Activated T-cell treated with anti-CD3 and anti-CD28 coated beads for 4 hours (primary cell): ENCODE measurements at regions not wholly inside any gene's neighbourhood (a gene's known extent, or its start where the extent isn't known, plus 50 kb on each side); places are given as distances from the start of the nearest gene placed in this dataset.
A peak's percentile ranks its signal among the peaks of the same experiment; 100 is the strongest.
"Not testable (repeated sequence)": the region's sequence is repeated elsewhere in the genome, so short reads cannot be mapped to it uniquely, and the experiment has no call there.

ENCODE experiments used
- DNase-seq: peaks from one replicate; pipeline ENCODE4 v3.0.0-alpha.2; 2020

- DNase-seq = no peak
Observed at GRCh38 chr6:156687789-156688619, 89.2 kb upstream of the ARID1B start.

DNA sequence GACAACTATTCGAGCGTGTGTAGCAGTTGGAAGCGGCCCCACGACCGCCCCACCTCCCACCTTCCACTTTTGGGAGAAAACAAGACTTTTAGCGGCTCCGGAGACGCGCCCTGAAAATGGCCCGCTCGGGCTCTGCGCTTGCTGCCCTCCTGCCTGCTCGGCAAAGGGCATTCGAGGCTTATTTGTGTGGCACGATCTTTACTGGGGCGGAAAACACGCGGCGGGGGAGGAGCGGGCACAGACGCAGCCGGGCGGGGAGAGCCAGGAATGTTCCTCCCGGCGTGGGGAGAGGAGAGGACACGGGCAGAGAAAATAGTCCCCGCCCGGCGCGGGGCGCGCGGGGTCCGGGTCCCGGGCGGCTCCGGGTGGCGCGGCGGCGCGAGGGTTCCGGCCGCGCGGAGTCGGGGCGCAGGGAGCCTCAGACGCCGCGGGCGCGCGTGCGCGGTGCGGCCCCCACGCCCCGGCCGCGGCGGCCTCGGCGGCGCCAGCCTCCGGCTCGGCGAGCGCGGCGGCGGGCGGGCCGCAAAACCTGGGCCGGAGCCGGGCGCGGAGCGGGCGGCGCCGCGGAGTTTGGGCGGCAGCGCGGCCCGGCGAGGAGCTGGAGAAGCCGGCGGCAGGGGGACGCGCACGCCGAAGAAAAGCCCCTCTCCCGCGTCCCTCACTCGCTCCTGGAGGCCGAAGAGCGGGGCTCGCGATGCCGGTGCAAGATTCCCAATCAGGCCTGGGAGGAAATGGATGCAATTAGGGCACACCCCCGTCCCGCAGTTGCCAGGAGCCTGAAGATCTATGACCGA lies 90.0 kb upstream of the ARID1B start:
- peak; percentile 57 for DNase-seq

- DNase-seq = peak; percentile 28
Observed at GRCh38 chr6:156686301-156686994, 90.7 kb upstream of the ARID1B start.

DNA sequence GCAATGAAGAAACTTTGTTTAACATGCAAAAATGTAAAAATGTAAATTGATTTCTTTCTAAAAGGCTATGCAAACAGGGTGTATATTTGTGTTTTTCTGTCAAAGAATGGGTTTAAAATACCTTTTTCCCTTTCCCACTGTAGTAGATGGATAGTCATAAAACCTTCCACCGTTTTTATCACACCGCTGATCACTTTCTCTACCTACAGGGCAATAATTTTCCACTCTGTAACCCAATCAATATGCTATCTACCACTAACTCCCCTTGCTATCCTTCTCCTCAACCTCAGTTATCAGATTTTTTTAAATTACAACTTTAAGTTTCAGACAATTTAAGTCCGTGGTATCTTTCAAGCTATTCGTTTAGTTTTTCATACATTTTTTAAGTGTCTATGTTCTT lies 91.4 kb upstream of the ARID1B start:
- no peak for DNase-seq

DNA sequence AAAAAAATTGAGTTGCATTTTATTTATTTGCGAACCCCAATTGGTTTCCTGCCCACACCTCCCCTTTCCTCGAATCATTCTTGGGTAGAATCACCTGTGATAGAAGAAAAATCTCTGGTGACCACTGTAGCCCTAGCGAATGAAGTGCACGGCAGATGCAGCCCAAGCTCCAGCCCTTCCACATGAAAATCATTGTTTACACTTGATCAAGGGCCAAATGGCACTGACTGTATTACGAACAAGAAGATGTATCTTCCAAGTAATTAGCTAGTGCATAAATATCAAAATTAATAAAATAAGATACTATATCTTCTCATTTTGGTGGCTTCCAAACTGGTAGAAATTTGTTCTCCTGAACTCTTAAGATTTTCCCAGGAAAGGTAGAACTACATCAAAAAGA lies 93.4 kb upstream of the ARID1B start:
- no peak for DNase-seq

DNA sequence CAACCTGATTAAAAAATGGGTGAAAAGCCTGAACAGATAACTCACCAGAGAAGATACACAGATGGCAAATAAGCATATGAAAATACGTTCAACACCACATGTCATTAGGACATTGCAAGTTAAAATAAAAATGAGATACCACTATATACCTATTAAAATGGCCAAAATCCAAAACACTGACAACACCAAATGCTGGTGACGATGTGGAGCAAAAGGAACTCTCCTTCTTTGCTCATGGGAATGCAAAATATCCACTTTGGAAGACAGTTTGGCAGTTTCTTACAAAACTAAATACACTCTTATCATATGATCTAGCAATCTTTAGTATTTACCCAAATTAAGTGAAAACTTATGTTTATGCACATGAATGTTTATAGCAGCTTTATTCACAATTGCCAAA lies 100.5 kb upstream of the ARID1B start:
- no peak for DNase-seq

- no peak for DNase-seq
Observed at GRCh38 chr6:156674197-156674596, 103.0 kb upstream of the ARID1B start.

GRCh38 chr6:156670097-156670496 lies 107.1 kb upstream of the ARID1B start:
- not testable (repeated sequence) for DNase-seq

DNA sequence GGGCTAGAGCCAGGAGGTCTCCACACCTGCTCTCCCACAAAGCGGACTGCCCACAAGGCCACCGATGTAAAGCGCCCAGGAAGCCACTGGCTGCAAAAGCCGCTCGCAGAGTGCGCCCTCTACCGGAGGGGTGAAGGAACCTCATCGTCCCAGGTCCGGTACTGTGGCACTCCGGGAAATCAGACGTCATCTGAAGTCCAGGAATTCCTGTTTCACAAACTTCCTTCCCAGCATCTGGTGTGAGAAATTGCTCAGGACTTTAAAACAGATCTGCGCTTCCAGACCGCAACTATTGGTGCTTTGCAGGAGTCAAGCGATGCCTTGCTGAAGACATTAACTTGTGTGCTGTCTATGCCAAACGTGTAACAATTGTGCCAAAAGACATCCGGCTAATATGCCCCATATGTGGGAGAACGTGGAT lies 115.1 kb upstream of the ARID1B start:
- DNase-seq = peak; percentile 43

- DNase-seq = no peak
Observed at GRCh38 chr6:156660389-156660788, 116.8 kb upstream of the ARID1B start.

DNA sequence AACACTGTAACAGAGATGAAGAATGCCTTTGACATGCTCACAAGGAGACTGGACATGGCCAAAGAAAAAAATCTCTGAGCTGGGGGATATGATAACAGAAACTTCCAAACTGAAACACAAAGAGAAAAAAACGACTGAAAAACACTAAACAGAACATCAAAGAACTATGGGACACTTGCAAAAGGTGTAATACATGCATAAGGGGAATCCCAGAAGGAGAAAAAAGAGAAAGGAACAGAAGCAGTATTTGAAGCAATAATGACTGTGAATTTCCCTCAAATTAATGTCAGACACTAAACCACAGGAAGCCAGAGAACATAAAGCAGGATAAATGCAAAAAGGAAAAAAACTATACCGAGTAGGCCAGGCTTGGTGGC lies 117.4 kb upstream of the ARID1B start:
- no peak for DNase-seq

DNA sequence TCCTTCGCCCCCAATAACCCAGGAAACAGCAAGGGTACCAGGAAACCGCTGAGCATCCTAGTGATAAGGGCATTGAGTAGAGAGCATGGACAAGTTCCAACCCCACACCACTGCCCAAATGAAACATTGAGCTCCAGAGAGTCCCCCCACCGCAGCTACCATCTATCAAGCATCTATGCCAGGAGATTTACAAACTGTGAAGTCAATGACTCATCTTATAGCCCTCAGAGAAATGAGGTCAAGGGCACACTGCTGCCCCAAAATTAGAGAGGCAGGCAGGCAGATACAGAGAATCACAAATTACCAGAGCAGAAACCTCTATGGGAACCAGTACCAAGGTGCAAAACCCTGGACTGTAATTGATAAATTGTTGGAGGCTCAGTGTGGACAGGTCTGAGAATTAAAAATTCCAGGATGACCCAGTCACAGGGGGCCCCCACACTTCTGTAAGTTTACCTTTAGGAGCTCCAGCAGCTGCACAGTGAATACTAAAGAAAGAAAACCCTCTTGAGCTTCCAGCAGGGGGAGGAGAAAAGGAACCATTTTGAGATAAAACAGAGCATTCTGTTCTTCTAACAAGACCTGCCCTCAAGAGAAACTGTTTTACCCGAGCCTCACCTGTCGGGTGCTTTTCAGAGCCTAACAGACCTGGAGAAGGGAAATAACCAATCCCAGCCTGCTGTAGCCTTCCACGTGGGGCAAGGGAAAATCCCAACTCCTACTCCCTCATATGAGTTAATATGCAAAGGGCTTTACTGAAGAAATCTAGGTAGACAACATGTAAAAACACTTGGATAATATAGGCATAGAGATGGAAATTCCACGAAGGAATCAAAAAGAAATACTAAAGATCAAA lies 118.0 kb upstream of the ARID1B start:
- DNase-seq = no peak

DNA sequence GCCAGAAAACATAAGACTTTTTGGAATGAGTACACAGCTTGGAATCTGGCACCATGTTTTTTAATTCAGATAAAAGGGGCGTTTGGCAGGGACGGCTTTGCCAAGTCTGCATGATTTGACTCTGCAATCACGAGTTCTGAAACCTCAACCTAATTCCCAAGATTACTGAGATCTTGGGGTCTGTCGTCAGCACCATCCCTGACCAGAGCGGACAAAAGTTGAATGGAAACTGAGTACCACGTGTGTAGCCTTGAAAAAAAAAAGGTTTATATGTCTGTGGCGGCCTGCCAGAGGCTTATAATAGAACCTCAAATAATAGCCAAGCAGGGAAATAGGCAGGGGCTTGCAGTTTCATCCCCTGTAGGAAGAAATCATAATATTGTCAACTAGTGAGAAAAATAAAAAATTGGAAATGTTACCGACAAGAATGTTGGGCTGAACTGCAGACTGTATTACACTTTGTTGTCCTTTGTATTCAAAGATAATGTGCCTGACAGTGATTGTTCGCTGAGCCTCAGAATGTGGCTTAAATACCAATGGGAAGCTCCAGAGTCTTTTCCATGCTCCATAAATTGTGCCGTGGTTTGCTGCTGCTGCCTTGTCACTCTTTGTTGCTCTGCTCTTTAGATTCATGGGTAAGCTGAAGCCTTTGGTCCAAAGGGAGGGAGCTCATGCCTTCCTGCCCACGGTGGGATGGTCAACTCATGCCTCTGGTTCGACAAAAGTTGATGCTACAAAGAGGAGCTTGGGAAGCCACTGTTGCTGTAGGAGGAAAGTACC lies 118.8 kb upstream of the ARID1B start:
- no peak for DNase-seq

DNA sequence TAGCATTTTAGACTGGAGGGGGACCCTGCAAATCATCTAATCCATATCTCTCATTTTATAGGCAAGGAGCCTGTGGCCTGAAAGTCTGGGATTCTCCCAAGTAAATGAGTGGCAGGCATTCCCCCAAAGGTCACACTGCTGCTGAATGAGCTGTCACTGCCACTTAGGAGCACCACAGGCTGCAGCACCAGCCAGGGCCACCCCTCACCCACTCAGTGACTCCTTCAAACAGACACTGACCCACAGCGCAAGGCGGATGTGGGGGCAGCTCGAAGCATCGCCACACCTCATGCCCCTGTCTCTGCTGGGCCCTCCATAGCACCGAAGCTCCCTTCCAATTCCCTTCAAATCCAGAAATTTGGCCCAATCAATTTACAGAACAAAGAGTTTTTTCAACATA lies 119.9 kb upstream of the ARID1B start:
- no peak for DNase-seq

GRCh38 chr6:156654919-156655918 lies 122.0 kb upstream of the ARID1B start:
- no peak for DNase-seq

- DNase-seq = no peak
Observed at GRCh38 chr6:156652231-156652750, 124.9 kb upstream of the ARID1B start.

DNA sequence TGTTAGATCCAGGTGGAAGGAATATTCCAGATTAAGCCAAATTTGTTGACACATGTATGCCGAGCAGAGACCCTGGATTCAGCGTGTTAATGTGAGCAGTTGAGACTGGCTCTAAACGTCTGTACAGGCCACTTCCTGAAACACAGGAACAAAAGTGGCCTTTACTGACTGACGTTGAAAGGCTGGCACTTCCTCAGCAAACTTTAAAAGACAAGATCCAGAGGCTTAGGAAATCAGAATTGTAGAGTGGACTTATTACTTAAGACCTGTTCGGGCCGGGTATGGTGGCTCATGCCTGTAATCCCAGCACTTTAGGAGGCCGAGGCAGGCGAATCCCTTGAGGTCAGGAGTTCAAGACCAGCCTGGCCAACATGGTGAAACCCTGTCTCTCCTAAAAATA lies 125.7 kb upstream of the ARID1B start:
- DNase-seq = no peak

DNA sequence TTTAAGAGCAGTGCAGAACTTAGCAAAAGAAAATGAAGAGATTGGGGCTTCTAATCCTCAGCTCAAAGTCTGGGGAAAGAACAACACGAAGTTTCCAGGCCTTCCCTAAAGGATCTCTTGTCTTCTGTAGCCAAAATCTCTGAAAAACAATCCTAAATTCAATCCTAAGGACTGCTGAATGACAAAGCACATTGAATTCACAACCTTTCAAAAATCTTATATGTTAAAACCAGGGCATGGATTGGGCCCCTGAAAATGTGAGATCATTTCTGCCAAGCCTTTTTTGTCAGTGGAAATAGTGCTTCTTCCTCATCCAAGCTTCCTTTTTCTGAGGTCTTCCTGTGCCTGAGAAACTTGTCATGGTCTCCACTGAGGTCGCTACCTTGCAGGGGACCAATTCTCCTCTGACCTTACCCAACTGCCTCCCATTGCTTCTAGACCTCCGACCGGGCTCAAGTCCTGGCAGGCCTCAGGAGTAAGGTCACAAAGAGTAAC lies 126.2 kb upstream of the ARID1B start:
- DNase-seq = no peak

GRCh38 chr6:156648616-156649015 lies 128.6 kb upstream of the ARID1B start:
- no peak for DNase-seq

DNA sequence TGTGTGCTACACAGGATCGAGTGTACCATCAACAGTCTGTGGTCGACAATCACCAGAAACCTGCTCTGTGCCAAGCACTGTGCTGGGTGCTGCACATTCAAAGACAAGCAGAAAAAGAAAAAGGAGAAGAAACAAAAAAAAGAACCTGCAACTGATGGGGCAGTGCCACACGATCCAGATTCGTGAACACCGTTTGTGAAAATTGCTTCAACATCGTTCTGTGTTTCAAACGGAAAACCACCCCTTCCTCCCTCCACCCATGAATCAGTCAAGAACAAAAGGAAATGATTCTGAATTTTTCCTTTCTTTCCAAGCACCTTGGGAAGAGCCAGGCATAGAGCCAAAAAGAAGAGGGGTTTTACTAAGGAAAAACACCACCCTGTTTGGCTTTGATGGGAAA lies 129.2 kb upstream of the ARID1B start:
- DNase-seq = no peak
